ENCODE measurements at regions not wholly inside any gene's neighbourhood (a gene's known extent, or its start where the extent isn't known, plus 50 kb on each side); places are given as distances from the start of the nearest gene placed in this dataset.

DNA sequence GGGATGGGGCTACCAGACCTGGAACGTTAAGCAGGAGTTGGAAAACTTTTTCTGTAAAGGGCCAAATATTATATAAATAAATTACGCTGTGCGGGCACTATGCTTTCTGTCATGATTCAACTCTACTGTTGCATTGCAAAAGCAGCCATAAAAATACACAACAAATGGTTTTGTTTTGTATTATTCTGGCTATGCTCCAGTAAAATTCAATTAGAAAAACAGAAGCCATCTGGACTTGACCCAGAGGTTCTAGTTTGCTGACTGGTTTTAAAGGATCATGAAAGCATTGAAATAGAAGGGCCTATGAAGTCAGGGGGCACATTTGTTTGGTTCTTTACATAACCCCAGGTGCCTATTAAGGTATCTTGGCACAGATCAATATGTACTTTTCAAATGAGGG lies 647.4 kb upstream of the LMCD1 start:
- POLR2A ChIA-PET: no interaction called here
- H3K4me1 Mint-ChIP-seq (ENCODE audit: low read depth): no peaks in the 10 kb centered on the region
- no peak overlapping the region for H3K27ac Mint-ChIP-seq
- no peak for ATAC-seq (ENCODE audit: poor library complexity)
- H3K27me3 Mint-ChIP-seq: no peaks in the 10 kb centered on the region
- TF ChIP-seq, protein P1, sequence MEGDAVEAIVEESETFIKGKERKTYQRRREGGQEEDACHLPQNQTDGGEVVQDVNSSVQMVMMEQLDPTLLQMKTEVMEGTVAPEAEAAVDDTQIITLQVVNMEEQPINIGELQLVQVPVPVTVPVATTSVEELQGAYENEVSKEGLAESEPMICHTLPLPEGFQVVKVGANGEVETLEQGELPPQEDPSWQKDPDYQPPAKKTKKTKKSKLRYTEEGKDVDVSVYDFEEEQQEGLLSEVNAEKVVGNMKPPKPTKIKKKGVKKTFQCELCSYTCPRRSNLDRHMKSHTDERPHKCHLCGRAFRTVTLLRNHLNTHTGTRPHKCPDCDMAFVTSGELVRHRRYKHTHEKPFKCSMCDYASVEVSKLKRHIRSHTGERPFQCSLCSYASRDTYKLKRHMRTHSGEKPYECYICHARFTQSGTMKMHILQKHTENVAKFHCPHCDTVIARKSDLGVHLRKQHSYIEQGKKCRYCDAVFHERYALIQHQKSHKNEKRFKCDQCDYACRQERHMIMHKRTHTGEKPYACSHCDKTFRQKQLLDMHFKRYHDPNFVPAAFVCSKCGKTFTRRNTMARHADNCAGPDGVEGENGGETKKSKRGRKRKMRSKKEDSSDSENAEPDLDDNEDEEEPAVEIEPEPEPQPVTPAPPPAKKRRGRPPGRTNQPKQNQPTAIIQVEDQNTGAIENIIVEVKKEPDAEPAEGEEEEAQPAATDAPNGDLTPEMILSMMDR (IDR thresholded peaks at IDR 0.05): no peak
- no peak overlapping the region for H3K4me3 ChIP-seq (ENCODE audit: low read length)
- H3K36me3 ChIP-seq (ENCODE audit: insufficient read depth, low read length): no peaks in the 10 kb centered on the region
- CTCF ChIA-PET: interaction anchor here (1.2 kb wide), 1 partner anchor 15 kb away, joined by 4 read pairs; no protein-coding TSS in a partner anchor
- intact Hi-C loops (cut with DNase I, micrococcal nuclease): no loop called here
- H3K27me3 ChIP-seq (ENCODE audit: control insufficient read depth in 1 of 2, insufficient read depth in 2 of 2, low read length in 2 of 2): no peaks in the 10 kb centered on the region
- H3K9me3 ChIP-seq (ENCODE audit: control insufficient read depth in 1 of 2, insufficient read depth in 1 of 2, low read length in 2 of 2): no peaks in the 10 kb centered on the region
- no peaks in the 10 kb centered on the region for H3K4me1 ChIP-seq (ENCODE audit: insufficient read depth, low read length)
- no peak overlapping the region for H3K27ac ChIP-seq (ENCODE audit: low read depth in 1 of 2, low read length in 2 of 2)
- no peaks in the 10 kb centered on the region for H3K36me3 Mint-ChIP-seq (ENCODE audit: low read depth)
- DNase-seq: no peak
- H3K9me3 Mint-ChIP-seq: no peaks in the 10 kb centered on the region
- no peak overlapping the region for H3K4me3 Mint-ChIP-seq

DNA sequence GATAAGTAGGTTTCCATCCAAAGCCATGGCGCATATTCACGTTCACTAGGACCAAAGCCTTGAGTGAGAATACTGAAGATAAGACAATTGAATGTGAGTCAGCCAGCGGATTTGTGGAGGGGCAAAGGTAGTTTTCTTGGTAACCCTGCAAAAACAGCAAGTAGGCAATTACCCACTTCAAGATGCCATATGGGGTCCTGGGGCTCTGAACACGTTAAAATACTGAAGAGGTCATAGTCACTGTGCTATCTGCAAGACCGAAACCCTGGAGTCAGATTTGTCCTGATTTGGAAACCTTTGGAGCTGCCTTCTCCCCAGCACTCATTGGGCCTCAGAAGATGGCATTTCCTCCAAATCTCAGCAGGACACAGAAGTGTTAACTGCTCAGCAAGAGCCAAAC lies 646.9 kb upstream of the LMCD1 start:
- no peaks in the 10 kb centered on the region for H3K36me3 ChIP-seq (ENCODE audit: insufficient read depth, low read length)
- no peaks in the 10 kb centered on the region for H3K27me3 ChIP-seq (ENCODE audit: control insufficient read depth in 1 of 2, insufficient read depth in 2 of 2, low read length in 2 of 2)
- Mint-ChIP-seq H3K4me1 (ENCODE audit: low read depth) (no peaks in the 10 kb centered on the region), H3K27ac (no peak overlapping the region), H3K27me3 (no peaks in the 10 kb centered on the region), H3K9me3 (no peaks in the 10 kb centered on the region), H3K36me3 (ENCODE audit: low read depth) (no peaks in the 10 kb centered on the region), H3K4me3 (no peak overlapping the region)
- intact Hi-C loops (cut with DNase I, micrococcal nuclease): no loop called here
- no peaks in the 10 kb centered on the region for H3K4me1 ChIP-seq (ENCODE audit: insufficient read depth, low read length)
- no peak overlapping the region for H3K27ac ChIP-seq (ENCODE audit: low read depth in 1 of 2, low read length in 2 of 2)
- H3K4me3 ChIP-seq (ENCODE audit: low read length): no peak overlapping the region
- ChIA-PET CTCF (no interaction called here), POLR2A (no interaction called here)
- ATAC-seq (ENCODE audit: poor library complexity) (no peak), DNase-seq (no peak)
- TF ChIP-seq, protein P1 (IDR thresholded peaks at IDR 0.05): no peak
- H3K9me3 ChIP-seq (ENCODE audit: control insufficient read depth in 1 of 2, insufficient read depth in 1 of 2, low read length in 2 of 2): no peaks in the 10 kb centered on the region

DNA sequence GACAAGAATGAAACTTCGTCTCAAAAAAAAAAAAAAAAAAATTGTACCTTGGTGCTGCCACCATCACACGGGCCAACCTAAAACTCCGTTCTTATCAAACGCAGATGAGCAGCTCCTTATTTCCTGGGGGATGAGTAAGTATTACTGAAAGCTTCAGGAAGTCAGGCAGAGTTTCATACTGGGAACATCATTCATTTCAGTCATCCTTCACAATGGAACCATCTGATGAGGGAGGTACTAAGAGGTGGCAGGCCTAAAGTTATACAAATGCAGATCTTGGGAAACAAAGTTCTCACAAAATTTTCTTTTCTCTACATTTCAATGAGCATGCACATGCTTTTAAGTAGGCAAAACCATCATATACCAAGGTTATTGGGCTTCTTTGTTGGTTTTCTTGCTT lies 636.0 kb upstream of the LMCD1 start:
- Mint-ChIP-seq H3K36me3 (ENCODE audit: low read depth) (no peaks in the 10 kb centered on the region), H3K9me3 (peaks cover 3% of the 10 kb centered on the region), H3K4me1 (ENCODE audit: low read depth) (peaks cover 33% of the 10 kb centered on the region), H3K4me3 (no peak overlapping the region), H3K27me3 (no peaks in the 10 kb centered on the region), H3K27ac (no peak overlapping the region)
- intact Hi-C loops (cut with DNase I, micrococcal nuclease): no loop called here
- Histone ChIP-seq H3K36me3 (ENCODE audit: insufficient read depth, low read length) (no peaks in the 10 kb centered on the region), H3K27me3 (ENCODE audit: control insufficient read depth in 1 of 2, insufficient read depth in 2 of 2, low read length in 2 of 2) (no peaks in the 10 kb centered on the region), H3K9me3 (ENCODE audit: control insufficient read depth in 1 of 2, insufficient read depth in 1 of 2, low read length in 2 of 2) (no peaks in the 10 kb centered on the region), H3K4me1 (ENCODE audit: insufficient read depth, low read length) (peaks cover 14% of the 10 kb centered on the region), H3K4me3 (ENCODE audit: low read length) (no peak overlapping the region), H3K27ac (ENCODE audit: low read depth in 1 of 2, low read length in 2 of 2) (no peak overlapping the region)
- CTCF ChIA-PET: no interaction called here
- TF ChIP-seq, protein P1 (IDR thresholded peaks at IDR 0.05): no peak
- DNase-seq: no peak
- POLR2A ChIA-PET: interaction anchor here (1.2 kb wide), 1 partner anchor 11 kb away, joined by 3 read pairs; no protein-coding TSS in a partner anchor
- ATAC-seq (ENCODE audit: poor library complexity): no peak

Measured in CD4-positive, alpha-beta T cell (primary cell).